NCI-H460 (cell line): ENCODE measurements at regions not wholly inside any gene's neighbourhood (a gene's known extent, or its start where the extent isn't known, plus 50 kb on each side); places are given as distances from the start of the nearest gene placed in this dataset.

Experiments used
- DNase-seq: peaks from one replicate; pipeline ENCODE4 v3.0.0-alpha.2; 2016; ENCODE audit warnings: low read depth; ENCODE audit errors: extremely low read depth

- DNase-seq: no peak
Observed at GRCh38 chr6:163984124-163984936, 569.8 kb downstream of the QKI start.

GRCh38 chr6:163983679-163984078 is 569.2 kb downstream of the QKI start:
- no peak for DNase-seq

- DNase-seq: no peak
Observed at GRCh38 chr6:163974322-163974721, 559.8 kb downstream of the QKI start.

GRCh38 chr6:163971841-163972838 is 557.6 kb downstream of the QKI start:
- no peak for DNase-seq

GRCh38 chr6:163970846-163971564 is 556.5 kb downstream of the QKI start:
- DNase-seq: no peak

- no peak for DNase-seq
Observed at GRCh38 chr6:163965426-163966348, 551.2 kb downstream of the QKI start.

- DNase-seq: no peak
Observed at GRCh38 chr6:163964789-163965188, 550.3 kb downstream of the QKI start.

- DNase-seq: no peak
Observed at GRCh38 chr6:163963205-163964120, 548.9 kb downstream of the QKI start.

- DNase-seq: no peak
Observed at GRCh38 chr6:163962627-163963117, 548.2 kb downstream of the QKI start.

GRCh38 chr6:163960128-163960527 is 545.6 kb downstream of the QKI start:
- DNase-seq: no peak

GRCh38 chr6:163958646-163959045 is 544.1 kb downstream of the QKI start:
- DNase-seq: no peak

- peak; percentile 63 for DNase-seq
Observed at GRCh38 chr6:163956571-163957407, 542.3 kb downstream of the QKI start.

- no peak for DNase-seq
Observed at GRCh38 chr6:163955756-163956155, 541.2 kb downstream of the QKI start.

- DNase-seq: no peak
Observed at GRCh38 chr6:163955096-163955495, 540.6 kb downstream of the QKI start.

- DNase-seq: no peak
Observed at GRCh38 chr6:163954088-163954775, 539.7 kb downstream of the QKI start.

- no peak for DNase-seq
Observed at GRCh38 chr6:163952005-163952404, 537.5 kb downstream of the QKI start.

- no peak for DNase-seq
Observed at GRCh38 chr6:163951326-163951725, 536.8 kb downstream of the QKI start.
